ENCODE measurements at regions not wholly inside any gene's neighbourhood (a gene's known extent, or its start where the extent isn't known, plus 50 kb on each side); places are given as distances from the start of the nearest gene placed in this dataset.

DNA sequence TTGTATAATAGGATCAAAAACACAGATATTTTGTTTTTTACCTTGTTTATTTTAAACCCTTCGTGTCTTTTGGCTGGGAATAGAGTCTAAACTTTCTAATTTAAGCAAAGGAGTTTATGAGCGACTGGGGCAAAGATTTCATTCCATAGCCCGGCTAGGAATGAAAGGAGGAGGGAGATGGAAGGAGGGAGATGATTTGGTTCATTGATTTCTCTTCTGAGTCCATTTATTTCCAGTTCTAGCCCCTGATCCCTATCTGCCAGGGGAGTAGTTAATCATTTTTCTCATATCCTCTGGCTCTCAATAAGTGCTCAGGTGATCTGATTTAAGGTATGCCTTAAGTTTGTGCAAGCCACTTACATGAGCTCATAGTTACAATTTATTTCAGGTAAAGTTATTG lies 120.0 kb downstream of the SPRY1 start:
- TF ChIP-seq POLR2A (IDR thresholded peaks at IDR 0.05) (no peak), CTCF (IDR thresholded peaks at IDR 0.05) (no peak)
- H3K4me1 ChIP-seq = no peaks in the 10 kb centered on the region
- H3K36me3 ChIP-seq = no peaks in the 10 kb centered on the region
- no peak for DNase-seq
- no peak overlapping the region for H3K27ac ChIP-seq
- H3K4me3 ChIP-seq = no peak overlapping the region
- no peaks in the 10 kb centered on the region for H3K9me3 ChIP-seq
- H3K27me3 ChIP-seq = no peaks in the 10 kb centered on the region

- no peaks in the 10 kb centered on the region for H3K4me1 ChIP-seq
- no peaks in the 10 kb centered on the region for H3K27me3 ChIP-seq
- no peaks in the 10 kb centered on the region for H3K36me3 ChIP-seq
- no peak for DNase-seq
- no peaks in the 10 kb centered on the region for H3K9me3 ChIP-seq
- no peak overlapping the region for H3K4me3 ChIP-seq
- no peak for TF ChIP-seq CTCF (IDR thresholded peaks at IDR 0.05)
- TF ChIP-seq POLR2A (IDR thresholded peaks at IDR 0.05) = no peak
- no peak overlapping the region for H3K27ac ChIP-seq
These were observed 120.6 kb downstream of the SPRY1 start for GRCh38 chr4:123517176-123517575.

- H3K36me3 ChIP-seq = no peaks in the 10 kb centered on the region
- DNase-seq = no peak
These were observed 121.4 kb downstream of the SPRY1 start for GRCh38 chr4:123517971-123518370.

GRCh38 chr4:123520325-123520724 lies 123.7 kb downstream of the SPRY1 start:
- no peak overlapping the region for H3K4me3 ChIP-seq
- no peaks in the 10 kb centered on the region for H3K4me1 ChIP-seq
- no peaks in the 10 kb centered on the region for H3K36me3 ChIP-seq
- TF ChIP-seq CTCF (IDR thresholded peaks at IDR 0.05) (no peak), POLR2A (IDR thresholded peaks at IDR 0.05) (no peak)
- H3K27me3 ChIP-seq = no peaks in the 10 kb centered on the region
- H3K9me3 ChIP-seq = no peaks in the 10 kb centered on the region
- no peak for DNase-seq
- no peak overlapping the region for H3K27ac ChIP-seq

More at GRCh38 chr4:123517971-123518370, 121.4 kb downstream of the SPRY1 start:
- Histone ChIP-seq H3K27ac (no peak overlapping the region), H3K4me3 (no peak overlapping the region), H3K27me3 (no peaks in the 10 kb centered on the region), H3K9me3 (no peaks in the 10 kb centered on the region), H3K4me1 (no peaks in the 10 kb centered on the region)
- TF ChIP-seq CTCF (IDR thresholded peaks at IDR 0.05) = no peak
- no peak for TF ChIP-seq POLR2A (IDR thresholded peaks at IDR 0.05)

DNA sequence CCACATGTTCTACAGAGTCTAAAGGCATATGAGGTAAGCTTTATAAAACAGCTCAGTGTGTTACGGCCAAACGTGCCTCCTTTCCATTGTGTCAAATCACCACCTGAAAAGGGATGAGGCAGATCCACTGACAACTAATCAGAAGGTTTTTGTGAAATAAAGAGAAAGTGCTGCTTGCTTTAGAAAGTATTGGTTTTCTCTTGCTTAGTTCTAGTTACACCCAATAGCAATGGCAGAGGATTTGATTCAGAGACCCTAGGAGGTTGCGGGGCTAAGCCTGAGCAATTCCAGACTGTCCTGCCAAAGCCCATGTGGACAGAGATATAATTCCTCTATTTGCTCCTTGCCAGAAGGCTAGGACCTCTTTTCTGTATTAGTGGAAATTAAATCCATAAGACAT lies 125.5 kb downstream of the SPRY1 start:
- Histone ChIP-seq H3K27me3 (no peaks in the 10 kb centered on the region), H3K4me1 (no peaks in the 10 kb centered on the region), H3K36me3 (no peaks in the 10 kb centered on the region), H3K9me3 (no peaks in the 10 kb centered on the region), H3K27ac (no peak overlapping the region), H3K4me3 (no peak overlapping the region)
- no peak for DNase-seq
- TF ChIP-seq POLR2A (IDR thresholded peaks at IDR 0.05) (no peak), CTCF (IDR thresholded peaks at IDR 0.05) (no peak)

DNA sequence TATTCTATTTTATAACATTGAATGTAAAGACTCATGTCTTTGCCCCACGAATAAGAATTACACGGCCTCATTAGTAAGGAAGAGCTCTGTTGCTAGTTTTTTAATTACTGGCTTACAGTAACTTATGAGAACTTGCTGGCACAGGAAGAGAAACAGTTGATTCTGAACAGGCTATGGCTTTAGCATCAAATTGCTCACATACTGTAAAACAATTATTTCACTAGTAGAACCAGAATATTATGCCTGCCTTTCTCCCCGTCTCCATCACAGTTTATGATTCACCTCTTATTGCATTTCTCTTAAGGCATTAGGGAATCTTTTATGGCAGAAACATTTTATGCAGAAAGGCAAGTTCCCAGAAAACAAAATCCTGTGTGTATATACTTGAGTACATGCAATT lies 126.1 kb downstream of the SPRY1 start:
- no peak for DNase-seq
- Histone ChIP-seq H3K9me3 (no peaks in the 10 kb centered on the region), H3K4me1 (no peaks in the 10 kb centered on the region), H3K27me3 (no peaks in the 10 kb centered on the region), H3K27ac (no peak overlapping the region), H3K4me3 (no peak overlapping the region), H3K36me3 (no peaks in the 10 kb centered on the region)
- TF ChIP-seq CTCF (IDR thresholded peaks at IDR 0.05) (no peak), POLR2A (IDR thresholded peaks at IDR 0.05) (no peak)
